ENCODE measurements at regions not wholly inside any gene's neighbourhood (a gene's known extent, or its start where the extent isn't known, plus 50 kb on each side); places are given as distances from the start of the nearest gene placed in this dataset.

DNA sequence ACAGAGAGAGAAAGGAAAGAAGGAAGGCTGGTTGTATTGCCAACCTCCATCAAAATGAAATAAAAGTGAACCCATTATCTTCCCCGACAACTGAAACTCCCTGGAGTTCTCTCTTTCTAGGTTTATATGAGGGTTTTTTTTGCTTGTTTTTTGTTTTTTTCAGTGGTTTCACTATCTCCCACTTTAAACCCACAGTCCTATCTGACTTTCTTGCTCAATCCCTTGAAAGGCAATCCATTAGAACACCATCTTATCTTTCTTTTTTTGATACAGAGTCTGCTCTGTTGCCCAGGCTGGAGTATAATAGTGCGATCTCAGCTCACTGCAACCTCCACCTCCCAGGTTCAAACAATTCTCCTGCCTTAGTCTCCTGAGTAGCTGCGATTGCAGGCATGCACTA is 158.0 kb upstream of the MIR17HG start:
- TF ChIP-seq, protein P1, sequence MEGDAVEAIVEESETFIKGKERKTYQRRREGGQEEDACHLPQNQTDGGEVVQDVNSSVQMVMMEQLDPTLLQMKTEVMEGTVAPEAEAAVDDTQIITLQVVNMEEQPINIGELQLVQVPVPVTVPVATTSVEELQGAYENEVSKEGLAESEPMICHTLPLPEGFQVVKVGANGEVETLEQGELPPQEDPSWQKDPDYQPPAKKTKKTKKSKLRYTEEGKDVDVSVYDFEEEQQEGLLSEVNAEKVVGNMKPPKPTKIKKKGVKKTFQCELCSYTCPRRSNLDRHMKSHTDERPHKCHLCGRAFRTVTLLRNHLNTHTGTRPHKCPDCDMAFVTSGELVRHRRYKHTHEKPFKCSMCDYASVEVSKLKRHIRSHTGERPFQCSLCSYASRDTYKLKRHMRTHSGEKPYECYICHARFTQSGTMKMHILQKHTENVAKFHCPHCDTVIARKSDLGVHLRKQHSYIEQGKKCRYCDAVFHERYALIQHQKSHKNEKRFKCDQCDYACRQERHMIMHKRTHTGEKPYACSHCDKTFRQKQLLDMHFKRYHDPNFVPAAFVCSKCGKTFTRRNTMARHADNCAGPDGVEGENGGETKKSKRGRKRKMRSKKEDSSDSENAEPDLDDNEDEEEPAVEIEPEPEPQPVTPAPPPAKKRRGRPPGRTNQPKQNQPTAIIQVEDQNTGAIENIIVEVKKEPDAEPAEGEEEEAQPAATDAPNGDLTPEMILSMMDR (IDR thresholded peaks at IDR 0.05) = no peak
- TF ChIP-seq POLR2A (IDR thresholded peaks at IDR 0.05) = no peak
